ENCODE measurements at regions not wholly inside any gene's neighbourhood (a gene's known extent, or its start where the extent isn't known, plus 50 kb on each side); places are given as distances from the start of the nearest gene placed in this dataset.
"Not testable (repeated sequence)": the region's sequence is repeated elsewhere in the genome, so short reads cannot be mapped to it uniquely, and the experiment has no call there.

DNA sequence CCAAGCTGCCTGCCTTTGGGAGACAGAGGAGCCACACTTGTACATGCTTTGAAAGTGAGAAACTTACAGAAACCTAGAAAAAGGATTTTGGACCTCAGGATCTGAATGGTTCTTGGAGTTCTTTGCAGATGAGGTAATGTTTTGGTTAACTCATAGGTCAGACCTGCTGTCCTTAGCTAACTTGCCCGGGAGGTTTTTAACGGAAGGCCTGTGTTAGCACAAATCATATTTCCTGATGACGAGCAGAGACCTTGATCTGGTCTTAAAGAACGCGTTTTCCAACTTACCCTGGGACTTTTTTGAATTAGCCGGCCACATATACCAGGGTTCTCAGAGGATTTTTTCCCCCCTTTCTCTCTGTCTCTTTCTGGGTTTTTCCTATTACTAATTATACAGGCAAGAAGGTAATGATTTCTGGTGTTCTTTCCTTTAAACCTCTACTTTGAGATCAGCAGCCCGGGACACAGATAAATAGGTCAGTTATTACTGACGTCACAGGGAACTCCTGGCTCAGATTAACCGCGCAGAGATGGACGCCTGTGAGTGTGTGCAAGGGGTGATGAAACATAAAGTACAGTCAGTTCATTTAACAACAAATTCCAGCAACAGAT is 101.7 kb upstream of the KLF6 start:
- no peak for DNase-seq

DNA sequence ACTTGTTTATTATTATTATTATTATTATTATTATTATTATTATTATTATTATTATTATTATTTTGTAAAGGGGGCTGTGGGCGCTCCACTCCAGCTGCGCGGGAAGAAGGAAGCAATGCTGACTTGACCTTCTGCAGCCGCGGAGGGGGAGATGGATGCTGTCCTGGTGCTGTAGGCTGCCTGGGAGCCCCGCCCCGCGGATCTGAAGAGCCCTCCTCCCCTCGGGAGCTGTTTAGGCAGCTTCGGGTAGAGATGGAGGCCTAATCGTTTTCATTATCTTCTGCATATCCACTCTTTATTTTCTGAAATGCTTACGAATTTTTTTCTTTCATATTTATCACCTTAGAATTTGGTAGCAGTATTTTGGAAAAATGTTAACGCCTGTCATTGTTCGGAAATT is 101.2 kb upstream of the KLF6 start:
- DNase-seq, result no peak

DNA sequence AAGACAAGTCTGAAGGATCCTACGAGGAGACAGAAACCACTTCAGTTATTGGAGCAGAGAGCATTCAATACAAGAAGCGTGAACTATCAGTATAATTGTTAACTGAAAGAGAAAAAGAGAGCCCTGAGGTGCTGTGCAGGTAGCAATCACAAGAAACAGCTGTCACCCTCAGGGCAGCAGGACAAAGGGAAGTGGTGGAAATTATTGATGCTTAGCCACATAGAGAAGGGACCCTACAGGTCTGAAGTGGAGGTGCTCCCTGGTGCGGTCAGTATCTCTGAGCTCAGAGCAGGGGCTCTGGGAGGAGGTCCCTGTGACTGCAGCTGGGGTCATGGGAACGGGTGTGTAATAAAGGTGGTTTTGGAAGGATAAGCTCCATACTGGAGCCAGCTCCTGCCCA is 97.8 kb upstream of the KLF6 start:
- DNase-seq, result no peak

DNA sequence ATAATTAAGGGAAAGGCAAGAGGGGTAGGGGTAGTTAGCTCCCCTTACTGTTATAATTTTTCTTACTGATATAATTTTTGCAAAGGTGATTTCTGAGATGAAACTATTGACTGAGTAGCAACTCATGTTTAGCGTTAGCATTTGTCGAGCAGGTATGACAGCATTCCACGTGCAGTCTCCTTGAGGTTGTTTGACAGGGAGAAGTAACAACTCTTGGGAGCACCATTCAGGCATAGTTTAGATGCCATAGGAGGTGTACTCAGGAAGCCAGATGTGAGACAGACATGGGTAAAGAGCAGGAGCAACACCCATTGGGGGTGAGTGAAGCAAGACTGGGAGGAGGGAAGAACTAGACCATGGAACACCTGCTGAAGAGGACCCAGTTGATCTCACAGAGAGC is 96.6 kb upstream of the KLF6 start:
- no peak for DNase-seq

DNA sequence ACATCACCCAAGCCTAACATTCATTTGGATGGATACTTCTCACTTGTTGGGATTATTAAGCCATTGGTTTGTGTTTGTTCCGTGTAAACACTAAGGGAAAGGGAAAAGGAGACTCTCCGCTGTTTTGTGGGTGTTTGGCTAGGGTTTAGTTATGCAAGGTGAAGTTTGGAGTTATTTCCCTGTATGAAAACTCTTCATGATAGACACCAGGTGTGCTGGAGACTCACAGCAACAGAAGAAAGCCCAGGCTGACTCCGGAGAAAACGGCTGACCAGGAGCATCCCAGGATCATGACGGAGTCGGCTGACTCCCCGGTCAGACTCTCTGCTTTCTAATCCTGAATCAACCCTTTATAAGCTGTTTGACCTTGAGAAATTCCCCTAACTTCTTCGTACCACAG is 94.1 kb upstream of the KLF6 start:
- DNase-seq, result no peak

DNA sequence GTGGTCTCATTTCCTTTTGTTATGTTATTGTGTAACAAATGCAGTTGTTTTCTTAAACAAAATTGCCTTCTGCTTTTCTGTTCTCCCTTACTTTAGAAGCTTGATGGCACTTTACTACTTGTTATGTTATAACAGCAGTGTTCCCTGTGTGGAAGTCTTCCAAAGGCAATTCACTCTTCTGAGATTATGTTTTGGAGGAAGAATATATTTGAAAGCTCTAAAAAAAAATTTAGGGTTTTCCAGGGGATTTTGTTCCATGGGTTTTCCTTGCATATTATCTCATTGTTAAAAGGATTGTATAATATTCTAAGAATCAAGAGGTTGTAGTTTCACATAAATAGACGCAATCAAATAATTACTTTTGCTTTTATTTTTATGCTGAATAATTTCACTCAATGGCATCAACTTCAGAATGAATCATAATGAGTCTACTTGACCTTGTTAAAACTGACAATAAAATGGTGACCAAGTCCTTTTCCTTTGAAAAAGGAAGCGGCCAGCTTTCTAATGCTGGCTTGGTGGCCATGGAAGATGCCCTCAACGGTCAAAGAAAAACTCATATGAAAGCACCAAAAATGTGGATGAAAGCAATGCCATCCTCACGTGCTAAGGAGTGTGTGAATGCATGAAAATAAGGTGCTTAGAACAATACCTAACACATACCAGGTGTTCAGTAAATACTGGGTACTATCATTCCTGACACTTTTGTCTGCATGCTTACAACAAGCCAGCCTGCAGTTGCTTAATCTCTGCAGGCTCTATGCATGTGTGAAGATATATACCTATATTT is 92.4 kb upstream of the KLF6 start:
- no peak for DNase-seq

DNA sequence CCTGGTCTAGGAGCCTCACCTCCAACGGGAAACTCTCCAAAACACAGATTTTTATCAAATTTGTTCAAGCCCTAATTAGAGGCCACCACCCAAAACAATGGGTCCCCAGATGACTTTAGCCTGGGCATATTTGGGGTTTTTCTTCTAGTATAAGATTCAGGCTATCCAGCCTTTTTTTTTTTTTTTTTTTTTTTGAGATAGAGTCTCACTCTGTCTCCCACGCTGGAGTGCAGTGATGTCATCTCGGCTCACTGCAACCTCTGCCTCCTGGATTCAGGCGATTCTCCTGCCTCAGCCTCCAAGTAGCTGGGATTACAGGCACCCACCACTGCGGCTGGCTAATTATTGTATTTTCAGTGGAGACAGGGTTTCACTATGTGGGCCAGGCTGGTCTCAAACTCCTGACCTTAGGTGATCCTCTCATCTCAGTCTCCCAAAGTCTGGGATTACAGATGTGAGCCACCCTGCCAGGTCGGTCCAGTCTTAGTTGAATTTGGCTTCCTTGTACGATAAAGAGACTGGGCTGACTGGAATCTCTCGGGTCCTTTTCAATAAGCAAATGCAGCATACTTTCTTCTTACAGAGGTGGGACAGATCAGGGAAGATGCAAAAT is 91.4 kb upstream of the KLF6 start:
- no peak for DNase-seq

DNA sequence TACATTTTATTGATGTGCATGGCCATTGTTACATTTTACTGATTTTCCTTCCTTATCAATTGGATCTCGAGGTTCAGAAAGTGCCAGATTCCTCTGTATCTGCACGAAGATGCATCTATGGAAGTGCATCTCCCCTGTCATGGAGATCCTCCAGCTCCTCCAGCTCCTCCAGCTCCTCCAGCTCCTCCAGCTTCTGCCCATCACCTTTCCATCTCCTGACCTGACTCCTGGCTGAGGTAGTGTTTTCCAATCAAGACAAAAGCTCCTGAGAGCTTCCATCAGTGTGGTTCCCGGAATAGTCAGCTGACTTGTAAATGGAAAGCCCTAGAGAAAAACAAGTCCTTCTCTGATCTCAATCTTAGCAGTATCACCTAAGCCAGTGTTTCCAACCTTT is 90.8 kb upstream of the KLF6 start:
- no peak for DNase-seq

DNA sequence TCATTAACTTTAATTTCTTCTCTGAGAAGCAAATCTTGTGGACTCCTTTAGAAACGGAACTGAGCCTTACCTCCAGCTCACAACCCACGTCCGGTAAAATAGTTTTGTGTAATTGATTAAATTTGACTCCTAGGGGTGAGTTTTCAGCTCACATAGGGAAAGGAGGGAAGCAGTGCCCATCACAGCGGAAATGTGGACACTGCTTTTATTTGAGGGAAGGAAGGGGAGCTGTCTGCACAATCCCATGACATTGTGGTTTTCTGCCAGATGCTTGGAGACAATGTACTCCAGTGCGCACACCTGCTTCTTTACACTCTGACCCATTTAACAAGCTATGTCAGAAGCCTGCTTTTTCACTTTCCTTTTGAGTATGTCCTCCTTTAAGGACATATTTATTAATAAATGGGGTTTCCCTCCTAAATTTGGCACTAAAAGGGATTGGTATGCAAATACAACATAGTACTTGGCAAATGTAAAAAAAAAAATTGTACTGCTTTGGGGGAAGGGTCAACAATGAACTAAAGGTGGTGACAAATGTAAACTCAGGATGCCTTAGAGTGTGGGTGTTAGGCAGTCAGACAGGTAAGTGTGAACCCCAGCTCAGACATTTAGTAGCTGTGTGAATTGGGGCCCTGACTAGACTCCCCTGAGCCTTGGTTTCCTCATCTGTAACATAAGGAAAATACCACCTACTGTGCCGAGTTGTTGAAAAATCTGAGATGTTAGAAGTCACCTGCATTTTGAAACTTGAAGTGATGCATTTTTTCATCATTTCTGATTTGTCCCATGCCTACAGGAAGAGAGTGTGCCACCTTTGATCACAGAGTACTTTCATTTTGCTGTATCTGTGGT is 90.2 kb upstream of the KLF6 start:
- DNase-seq, result no peak

DNA sequence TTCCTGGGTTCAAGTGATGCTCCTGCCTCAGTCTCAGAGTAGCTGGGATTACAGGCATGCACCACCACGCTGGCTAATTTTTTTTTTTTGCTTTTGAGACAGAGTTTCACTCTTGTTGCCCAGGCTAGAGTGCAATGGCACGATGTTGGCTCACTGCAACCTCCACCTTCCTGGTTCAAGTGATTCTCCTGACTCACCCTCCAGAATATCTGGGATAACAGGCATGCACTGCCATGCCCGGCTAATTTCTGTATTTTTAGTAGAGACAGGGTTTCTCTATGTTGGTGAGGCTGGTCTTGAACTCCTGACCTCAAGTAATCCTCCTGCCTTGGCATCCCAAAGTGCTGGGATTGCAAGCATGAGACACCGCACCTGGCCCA is 89.6 kb upstream of the KLF6 start:
- DNase-seq, result not testable (repeated sequence)

DNA sequence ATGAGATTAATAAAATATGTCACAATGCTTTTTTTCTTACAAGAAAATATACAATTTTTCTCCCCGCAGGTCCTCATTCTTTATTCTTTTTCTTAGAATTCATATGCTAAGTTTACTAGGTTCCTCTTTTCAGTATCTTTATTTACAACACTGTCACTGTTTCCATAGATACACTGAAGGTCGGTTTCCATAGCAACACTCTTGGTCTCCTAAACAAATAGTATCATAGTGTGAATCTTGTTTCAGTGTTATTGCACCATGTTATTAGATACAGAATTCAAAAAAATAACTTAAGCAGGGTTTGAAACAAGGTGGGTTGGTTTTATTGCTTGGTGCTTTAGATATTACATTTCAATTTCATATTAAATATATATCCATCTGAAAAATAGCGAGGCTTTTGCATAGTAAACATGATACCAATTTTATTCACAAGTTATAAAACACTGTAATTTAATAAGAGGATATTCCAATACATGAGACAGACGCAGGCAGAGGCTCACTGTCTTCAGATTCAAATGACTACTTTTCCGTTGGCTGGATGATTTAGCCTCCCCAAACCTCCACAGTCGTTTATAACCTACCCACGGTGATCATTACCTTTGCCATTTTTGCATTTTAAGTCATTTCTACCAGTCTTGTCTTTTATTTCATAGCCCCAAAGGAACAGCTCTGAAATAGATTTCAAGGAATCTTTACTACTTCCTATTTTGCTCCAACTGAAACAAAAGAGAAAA is 88.9 kb upstream of the KLF6 start:
- no peak for DNase-seq

DNA sequence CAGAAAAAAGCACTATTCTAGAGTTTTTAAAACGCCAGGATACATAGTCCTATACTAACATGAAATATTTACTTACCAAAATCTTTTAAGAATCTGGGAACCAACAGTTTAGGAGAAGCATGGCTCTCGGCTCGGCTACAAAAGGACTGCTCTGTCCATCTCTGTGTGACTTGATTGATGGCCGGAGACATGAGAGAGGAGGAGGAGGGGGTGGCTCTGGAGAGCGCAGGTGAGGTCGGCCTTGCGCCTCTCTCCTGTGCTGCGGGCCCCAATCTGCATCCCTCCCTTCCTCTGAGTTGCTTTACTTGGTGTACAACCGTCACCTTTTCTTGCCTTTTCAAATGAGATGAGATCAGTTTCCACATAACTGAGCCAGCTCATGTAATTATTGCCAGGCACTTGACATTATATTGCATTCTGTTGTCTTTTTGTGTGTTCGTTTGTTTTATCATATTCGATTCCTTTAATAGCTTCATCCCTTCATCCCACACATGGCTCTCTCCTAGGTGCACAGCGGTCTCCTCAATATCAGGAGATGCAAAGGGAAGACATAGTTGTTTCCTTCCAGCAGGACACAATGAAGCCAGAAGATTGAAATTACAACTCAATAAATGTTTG is 87.8 kb upstream of the KLF6 start:
- no peak for DNase-seq

DNA sequence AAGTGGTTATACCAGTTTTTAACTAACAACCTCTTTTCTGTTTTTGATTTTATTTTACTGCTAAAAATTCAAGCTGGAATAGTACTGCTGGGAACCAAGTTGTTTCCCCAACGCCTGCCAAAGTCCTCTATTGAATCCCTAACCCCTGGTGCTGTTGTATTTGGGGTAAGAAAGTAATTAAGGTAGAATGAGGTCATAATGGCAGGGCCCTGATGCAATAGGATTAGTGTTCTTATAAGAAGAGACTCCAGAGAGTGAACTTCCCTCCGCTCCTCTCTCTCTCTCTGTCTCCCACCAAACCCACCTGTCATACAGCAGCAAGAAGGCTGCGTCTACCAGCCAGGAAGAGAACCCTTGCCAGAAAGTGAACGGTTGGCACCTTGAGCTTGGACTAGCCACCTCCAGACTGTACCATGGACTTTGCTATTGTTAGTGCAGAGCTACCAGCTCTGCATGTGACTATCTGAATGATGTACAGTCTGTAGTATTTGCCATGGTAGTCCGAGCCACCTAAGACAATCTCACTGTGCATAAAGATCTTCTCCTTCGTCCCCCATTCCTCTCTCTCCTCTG is 86.5 kb upstream of the KLF6 start:
- DNase-seq, result no peak

DNA sequence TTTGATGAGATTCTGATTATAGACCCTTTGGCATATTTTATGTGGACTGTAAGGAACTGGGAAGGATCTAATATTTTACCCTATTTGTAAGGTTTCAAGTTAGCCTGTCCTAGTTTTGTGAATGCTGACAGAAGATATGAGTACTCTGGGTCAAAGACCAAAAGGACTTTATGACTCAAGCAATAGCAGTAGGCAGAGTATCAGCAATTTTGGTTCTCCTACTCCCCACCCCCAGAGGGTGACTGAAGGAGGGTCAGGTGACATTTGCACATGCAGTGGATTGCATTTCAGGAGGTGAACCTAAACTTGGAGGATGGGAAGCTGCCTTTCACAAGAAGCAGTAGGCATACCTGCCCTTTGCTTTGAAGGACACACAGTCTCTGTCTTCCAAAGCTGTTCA is 84.0 kb upstream of the KLF6 start:
- no peak for DNase-seq

DNA sequence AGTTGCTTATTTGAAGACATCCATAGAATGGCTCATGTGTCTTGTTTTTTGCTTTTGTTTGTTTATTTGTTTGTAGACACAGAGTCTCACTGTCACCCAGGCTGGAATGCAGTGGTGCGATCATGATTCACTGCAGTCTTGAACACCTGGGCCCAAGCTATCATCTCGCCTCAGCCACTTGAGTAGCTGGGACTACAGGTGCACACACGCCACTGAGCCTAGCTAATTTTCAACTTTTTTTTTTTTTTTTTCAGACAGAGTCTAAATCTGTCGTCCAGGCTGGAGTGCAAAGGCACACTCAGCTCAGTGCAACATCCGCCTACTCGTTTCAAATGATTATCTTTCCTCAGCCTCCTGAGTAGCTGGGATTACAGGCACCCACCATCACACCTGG is 83.3 kb upstream of the KLF6 start:
- no peak for DNase-seq

DNA sequence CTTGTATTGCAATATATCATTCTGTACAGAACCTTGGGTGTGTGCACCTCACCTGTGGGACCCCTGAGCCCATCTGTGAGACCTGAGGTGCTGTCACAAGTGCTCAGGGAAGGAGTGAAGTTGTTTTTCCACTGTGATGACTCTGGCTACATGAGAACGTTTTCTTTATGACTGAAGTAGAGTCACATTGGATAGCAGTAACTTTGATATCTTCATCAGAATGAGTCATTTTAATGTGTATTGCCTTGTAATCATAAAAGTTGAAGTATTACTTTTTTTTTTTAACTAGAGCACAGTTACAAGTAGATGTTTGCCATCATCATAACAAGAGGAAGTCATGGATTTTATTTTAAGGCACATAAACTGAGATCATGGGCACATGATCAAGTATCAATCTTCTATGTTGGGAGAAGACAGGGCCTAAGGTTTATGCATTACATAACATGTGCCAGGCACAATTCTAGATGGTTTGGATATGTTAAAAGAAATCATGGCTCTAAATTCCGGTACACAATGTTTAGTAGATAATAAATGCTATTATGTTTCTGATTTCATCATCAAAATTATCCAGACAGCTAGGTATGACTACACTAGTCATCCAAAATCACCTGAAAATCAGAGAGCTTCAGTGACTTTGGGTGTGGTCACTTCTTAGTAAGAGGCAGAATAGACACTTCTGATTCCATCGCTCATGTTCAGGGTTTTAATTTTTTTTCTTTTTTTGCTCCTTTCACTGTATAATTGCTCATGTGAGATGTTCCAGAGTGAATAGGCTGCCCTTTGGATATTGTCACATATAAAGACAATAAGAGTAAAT is 82.7 kb upstream of the KLF6 start:
- DNase-seq, result no peak

DNA sequence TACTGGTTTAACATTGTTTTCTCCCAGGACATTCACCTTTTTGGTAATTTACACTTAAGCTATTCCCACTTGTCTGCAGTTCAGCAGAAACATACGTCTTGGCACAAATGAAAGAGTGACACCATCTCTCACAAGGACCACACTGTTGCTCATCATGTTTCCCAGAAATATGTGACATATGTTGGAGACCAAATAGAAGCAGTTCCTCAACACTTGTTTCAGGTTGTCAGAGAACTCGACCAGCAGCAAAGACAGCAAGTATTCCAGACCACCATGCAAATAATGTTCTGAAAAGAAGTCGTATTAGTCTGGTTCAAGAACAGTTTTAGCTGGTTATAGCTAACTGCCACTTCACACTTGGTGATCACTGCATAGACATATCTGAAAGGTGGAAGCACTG is 81.3 kb upstream of the KLF6 start:
- no peak for DNase-seq

DNA sequence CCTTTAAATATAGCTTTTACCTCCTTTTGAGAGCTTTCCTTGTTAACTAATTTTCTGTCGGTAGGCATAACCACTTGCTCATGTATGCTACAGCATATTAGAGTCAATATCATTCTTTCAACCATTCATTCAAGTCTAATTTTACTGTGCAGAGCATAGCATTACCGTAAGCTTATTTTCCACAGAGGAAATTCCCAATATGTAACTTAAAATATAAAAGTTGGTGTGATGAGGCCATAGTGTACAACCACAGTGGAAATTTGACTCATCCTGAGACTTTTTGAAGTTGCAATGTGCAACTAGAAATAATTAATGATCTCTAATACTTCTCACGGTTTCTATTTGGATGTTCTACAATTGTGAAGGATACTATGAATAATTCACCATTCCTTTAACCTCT is 80.6 kb upstream of the KLF6 start:
- no peak for DNase-seq

DNA sequence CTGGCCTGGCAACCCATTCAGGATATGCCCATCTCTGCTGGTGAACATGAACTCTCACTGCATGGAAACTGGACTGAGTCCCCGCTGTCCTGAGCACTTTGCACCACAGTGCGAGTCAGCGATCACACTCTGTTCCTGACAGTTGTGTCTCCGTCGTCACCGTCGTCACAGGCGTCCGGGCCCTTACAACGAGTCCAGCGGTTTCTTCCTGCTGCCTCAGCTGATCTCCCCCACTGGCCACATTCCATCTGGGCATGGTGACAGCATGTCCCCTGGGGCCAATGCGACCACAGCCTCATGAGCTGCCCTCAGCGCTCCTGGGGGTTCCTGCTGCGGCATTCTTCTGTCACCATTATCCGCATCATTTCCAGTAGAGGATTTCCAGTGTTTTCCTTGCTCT is 76.8 kb upstream of the KLF6 start:
- DNase-seq, result no peak

DNA sequence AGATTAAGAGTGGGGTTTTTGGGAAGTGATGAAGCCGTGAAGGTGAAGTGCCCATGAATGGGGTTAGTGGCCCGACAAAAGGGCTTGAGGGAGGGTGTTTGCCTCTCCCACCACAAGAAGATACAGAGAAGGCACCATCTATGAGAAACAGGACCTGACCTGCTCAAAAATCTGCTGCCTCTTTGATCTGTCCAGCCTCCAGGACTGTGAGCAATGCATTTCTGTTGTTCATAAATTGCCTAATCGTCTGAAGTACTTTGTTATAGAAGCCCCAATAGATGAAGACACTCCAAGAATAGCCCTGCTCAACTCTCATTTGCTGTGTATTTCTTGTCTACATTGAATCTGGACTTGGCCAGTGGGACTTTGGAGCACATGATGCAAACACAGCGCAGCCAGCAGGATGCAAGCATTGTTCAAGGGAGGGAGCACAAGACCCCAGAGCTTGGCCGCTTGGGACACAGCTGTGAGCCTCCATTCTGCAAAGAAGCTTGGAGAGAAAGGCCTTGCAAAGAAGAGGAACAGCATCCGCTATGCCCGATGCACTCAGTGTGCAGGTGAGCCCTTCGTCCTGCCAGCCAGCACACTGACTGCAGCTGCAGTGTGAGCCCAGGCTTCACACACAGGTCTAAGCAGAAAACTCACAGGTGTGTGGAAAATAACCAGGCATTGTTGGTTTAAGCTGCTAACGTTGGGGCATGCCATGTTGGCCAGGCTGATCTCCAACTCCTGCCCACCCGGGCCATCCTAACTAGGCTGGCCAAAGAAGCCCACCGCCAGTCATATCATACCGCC is 73.2 kb upstream of the KLF6 start:
- DNase-seq, result no peak

Measured in NCI-H446 (cell line).